GM23248 (cell line): ENCODE measurements at regions not wholly inside any gene's neighbourhood (a gene's known extent, or its start where the extent isn't known, plus 50 kb on each side); places are given as distances from the start of the nearest gene placed in this dataset.

Experiments used
- EZH2 ChIP-seq: fragments of 200-600 bp; sonication (generic); IDR thresholded peaks from 2 replicates; pipeline ENCODE4 v1.6.1; 2018; ENCODE audit warnings: antibody characterized with exemption, mild to moderate bottlenecking; ENCODE audit not compliant: insufficient read depth, poor library complexity, severe bottlenecking
- EZH2phosphoT487 ChIP-seq: fragments of 200-600 bp; sonication (generic); IDR thresholded peaks from 2 replicates; pipeline ENCODE4 v1.6.1; 2018; ENCODE audit warnings: antibody characterized with exemption, moderate library complexity, mild to moderate bottlenecking, low read depth; ENCODE audit not compliant: insufficient read depth

- TF ChIP-seq EZH2 (no peak), EZH2phosphoT487 (no peak)
Observed at GRCh38 chr10:2476218-2476811, 591.0 kb upstream of the PFKP start.
